ENCODE measurements at regions not wholly inside any gene's neighbourhood (a gene's known extent, or its start where the extent isn't known, plus 50 kb on each side); places are given as distances from the start of the nearest gene placed in this dataset.

DNA sequence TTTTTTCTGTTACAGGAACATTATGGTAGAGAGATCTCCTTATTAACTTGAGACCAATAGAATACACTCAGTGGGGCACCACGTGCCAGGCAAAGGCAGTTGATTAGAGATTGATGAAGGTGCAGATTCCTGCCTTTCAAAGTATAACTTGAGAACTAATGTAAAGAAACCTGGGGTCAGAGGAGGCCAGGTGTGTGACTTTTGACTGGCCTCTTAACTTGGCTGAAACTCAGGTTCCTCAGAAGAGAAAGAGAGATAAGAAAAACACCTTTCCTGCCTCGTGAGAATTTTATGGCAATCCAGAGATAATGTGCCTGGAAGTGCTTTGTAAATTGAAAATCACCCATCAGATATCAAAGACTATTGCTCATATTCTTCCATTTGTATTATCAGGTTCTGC is 110.7 kb upstream of the GZMB start:
- Mint-ChIP-seq H3K27me3 (peaks cover 41% of the 10 kb centered on the region), H3K4me3 (no peak overlapping the region), H3K4me1 (no peaks in the 10 kb centered on the region), H3K36me3 (ENCODE audit: insufficient read depth) (peaks cover 2% of the 10 kb centered on the region), H3K9me3 (peaks cover 6% of the 10 kb centered on the region), H3K27ac (ENCODE audit: low read depth) (no peak overlapping the region)
- DNase-seq (ENCODE audit: low spot score in 2 of 2) = no peak
- no peak for ATAC-seq (replicated peaks; ENCODE audit: extremely low read depth, poor library complexity, severe bottlenecking)

DNA sequence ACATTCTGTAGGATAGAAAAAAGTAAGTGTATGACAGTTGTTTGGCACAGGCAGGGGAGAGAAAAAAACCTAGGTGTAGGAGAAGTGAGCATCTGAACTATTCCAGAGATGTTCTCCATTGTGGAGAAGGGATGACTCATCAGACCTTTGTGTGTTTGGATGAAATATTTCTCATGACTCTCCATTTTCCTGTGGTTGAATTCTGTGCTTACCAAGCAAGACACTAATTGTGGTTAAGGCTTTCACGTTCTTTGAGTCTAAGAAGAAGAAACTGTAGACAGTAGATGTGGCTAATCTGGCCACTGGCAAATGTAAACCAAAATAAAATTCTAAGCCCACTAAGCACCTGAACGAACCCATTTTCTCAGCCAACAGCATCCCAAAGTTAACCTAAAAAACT is 107.9 kb upstream of the GZMB start:
- H3K4me1 Mint-ChIP-seq = no peaks in the 10 kb centered on the region
- H3K27ac Mint-ChIP-seq (ENCODE audit: low read depth) = no peak overlapping the region
- H3K9me3 Mint-ChIP-seq = no peaks in the 10 kb centered on the region
- H3K4me3 Mint-ChIP-seq = no peak overlapping the region
- H3K27me3 Mint-ChIP-seq = peaks cover 31% of the 10 kb centered on the region
- H3K36me3 Mint-ChIP-seq (ENCODE audit: insufficient read depth) = no peaks in the 10 kb centered on the region
- DNase-seq (ENCODE audit: low spot score in 2 of 2) (no peak), ATAC-seq (replicated peaks; ENCODE audit: extremely low read depth, poor library complexity, severe bottlenecking) (no peak)

DNA sequence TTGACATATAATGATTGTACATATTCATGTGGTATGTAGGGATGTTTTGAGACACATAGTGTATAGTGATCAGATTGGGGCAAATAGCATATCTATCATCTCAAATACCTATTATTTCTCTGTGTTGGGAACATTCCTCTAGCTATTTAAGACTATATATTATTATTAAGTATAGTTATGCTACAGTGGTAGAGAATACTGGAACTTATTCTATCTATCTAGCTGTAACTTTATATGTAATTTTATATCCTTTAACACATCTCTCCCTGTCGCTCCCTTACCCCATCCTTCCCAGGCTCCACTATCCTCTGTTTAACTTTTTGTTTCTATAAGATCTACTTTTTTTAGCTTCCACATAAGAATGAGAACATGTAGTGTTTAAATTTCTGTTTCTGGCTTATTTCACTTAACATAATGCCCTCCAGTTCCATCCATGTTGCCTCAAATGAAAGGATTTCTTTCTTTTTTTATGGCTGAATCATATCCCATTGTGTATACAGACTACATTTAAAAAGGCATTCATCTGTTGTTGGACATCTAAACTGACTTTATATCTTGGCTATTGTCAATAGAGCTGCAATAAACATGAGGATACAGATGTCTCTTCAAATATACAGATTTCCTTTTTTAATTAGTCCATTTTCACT is 102.1 kb upstream of the GZMB start:
- H3K4me3 Mint-ChIP-seq = no peak overlapping the region
- no peaks in the 10 kb centered on the region for H3K36me3 Mint-ChIP-seq (ENCODE audit: insufficient read depth)
- no peak overlapping the region for H3K27ac Mint-ChIP-seq (ENCODE audit: low read depth)
- H3K9me3 Mint-ChIP-seq = no peaks in the 10 kb centered on the region
- H3K27me3 Mint-ChIP-seq = peaks cover 11% of the 10 kb centered on the region
- ATAC-seq (replicated peaks; ENCODE audit: extremely low read depth, poor library complexity, severe bottlenecking) = no peak
- no peak for DNase-seq (ENCODE audit: low spot score in 2 of 2)
- H3K4me1 Mint-ChIP-seq = peaks cover 6% of the 10 kb centered on the region

DNA sequence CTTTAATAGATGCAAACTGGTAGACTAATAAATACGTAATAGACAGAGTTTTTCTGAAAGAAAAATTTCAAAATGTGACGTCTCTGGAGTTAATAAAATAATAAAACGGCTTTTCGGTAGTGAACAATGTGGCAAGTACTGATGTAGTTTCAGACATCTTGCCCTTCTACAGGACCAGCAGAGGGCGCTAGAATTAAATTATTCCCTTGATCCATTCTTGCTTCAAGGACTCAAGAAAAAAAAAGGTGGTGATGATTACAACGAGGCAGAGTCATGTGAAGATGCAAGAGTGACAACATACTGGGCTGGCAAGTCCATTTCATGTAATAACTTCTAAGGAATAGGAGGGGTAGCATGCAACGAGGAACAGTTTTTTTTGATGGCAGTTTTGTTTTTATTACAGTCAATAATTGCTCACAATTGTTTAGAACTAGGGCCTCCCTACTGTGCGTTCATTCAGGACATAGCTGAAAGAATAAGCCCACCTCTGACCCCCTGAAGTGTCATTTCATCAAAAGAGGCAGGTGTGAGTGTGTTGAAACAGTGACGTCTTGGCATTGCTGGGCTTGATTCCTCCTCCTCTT is 101.0 kb upstream of the GZMB start:
- peaks cover 11% of the 10 kb centered on the region for H3K27me3 Mint-ChIP-seq
- H3K36me3 Mint-ChIP-seq (ENCODE audit: insufficient read depth) = no peaks in the 10 kb centered on the region
- no peak overlapping the region for H3K27ac Mint-ChIP-seq (ENCODE audit: low read depth)
- no peaks in the 10 kb centered on the region for H3K9me3 Mint-ChIP-seq
- peaks cover 6% of the 10 kb centered on the region for H3K4me1 Mint-ChIP-seq
- ATAC-seq (replicated peaks; ENCODE audit: extremely low read depth, poor library complexity, severe bottlenecking) = no peak
- H3K4me3 Mint-ChIP-seq = no peak overlapping the region
- no peak for DNase-seq (ENCODE audit: low spot score in 2 of 2)

DNA sequence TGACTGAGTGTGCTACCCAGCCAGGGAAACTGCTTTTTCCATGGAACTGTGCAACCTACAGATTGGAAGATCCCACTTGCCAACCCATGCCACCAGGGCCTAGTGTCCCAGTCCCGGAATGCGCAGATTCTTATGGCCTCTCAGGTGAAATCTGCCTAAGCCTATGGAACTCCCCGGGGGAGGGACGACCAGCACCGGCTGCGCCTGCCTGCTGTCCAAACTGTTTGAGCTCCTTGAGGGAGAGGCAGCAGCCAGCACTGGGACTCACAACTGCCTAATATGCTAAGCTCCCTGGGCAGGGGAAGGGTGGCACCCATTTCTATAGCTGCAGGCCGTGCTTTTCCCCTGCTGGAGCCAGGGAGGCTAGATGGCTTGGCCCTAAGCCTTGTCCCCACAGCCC is 92.5 kb upstream of the GZMB start:
- H3K36me3 Mint-ChIP-seq (ENCODE audit: insufficient read depth) = no peaks in the 10 kb centered on the region
- ATAC-seq (replicated peaks; ENCODE audit: extremely low read depth, poor library complexity, severe bottlenecking) = no peak
- no peak overlapping the region for H3K27ac Mint-ChIP-seq (ENCODE audit: low read depth)
- H3K9me3 Mint-ChIP-seq = peaks cover 7% of the 10 kb centered on the region
- no peak overlapping the region for H3K4me3 Mint-ChIP-seq
- H3K4me1 Mint-ChIP-seq = no peaks in the 10 kb centered on the region
- peaks cover 34% of the 10 kb centered on the region for H3K27me3 Mint-ChIP-seq
- no peak for DNase-seq (ENCODE audit: low spot score in 2 of 2)

DNA sequence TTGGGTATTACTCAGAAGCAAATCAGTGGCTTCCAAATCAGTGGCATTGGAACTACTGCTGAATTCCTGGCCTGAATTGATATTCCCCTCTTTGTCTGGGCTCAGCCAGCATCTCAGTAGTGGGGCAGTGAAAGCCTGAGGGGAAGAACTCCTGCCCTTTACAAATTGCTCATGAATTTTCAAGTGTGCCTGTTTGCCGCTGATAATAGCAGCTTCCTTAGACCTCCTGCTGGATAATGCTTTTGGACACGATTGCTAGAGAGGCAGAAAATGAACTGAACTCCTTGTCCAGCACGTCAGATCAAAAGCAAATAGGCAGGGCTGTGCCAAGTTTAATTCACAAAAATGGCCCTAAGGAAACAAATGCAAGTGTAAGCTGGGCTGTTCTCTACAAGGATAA is 91.3 kb upstream of the GZMB start:
- peaks cover 34% of the 10 kb centered on the region for H3K27me3 Mint-ChIP-seq
- ATAC-seq (replicated peaks; ENCODE audit: extremely low read depth, poor library complexity, severe bottlenecking) = no peak
- H3K4me1 Mint-ChIP-seq = no peaks in the 10 kb centered on the region
- no peak overlapping the region for H3K27ac Mint-ChIP-seq (ENCODE audit: low read depth)
- H3K36me3 Mint-ChIP-seq (ENCODE audit: insufficient read depth) = no peaks in the 10 kb centered on the region
- no peak for DNase-seq (ENCODE audit: low spot score in 2 of 2)
- no peak overlapping the region for H3K4me3 Mint-ChIP-seq
- H3K9me3 Mint-ChIP-seq = peaks cover 7% of the 10 kb centered on the region

DNA sequence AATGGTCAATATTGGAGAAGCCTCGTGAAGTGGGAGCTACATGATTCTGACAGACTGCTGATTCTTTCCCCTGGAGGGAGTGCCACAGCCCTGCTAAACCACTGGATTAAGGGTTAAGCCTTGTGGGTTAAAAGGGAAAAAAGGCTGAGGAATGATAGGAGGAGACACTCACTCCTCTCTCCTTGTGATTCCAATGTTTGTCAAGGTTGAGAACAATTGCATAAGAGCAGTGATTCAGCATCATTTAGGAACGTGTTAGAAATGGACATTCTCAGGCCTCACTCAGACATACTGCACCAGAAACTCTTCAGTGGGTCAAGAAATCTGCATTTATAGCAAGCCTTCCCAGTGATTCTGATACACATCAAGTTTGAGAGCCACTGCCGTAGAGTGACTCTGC is 87.8 kb upstream of the GZMB start:
- ATAC-seq (replicated peaks; ENCODE audit: extremely low read depth, poor library complexity, severe bottlenecking) = no peak
- no peak overlapping the region for H3K27ac Mint-ChIP-seq (ENCODE audit: low read depth)
- H3K9me3 Mint-ChIP-seq = no peaks in the 10 kb centered on the region
- no peak for DNase-seq (ENCODE audit: low spot score in 2 of 2)
- peaks cover 22% of the 10 kb centered on the region for H3K27me3 Mint-ChIP-seq
- H3K36me3 Mint-ChIP-seq (ENCODE audit: insufficient read depth) = no peaks in the 10 kb centered on the region
- no peaks in the 10 kb centered on the region for H3K4me1 Mint-ChIP-seq
- no peak overlapping the region for H3K4me3 Mint-ChIP-seq

DNA sequence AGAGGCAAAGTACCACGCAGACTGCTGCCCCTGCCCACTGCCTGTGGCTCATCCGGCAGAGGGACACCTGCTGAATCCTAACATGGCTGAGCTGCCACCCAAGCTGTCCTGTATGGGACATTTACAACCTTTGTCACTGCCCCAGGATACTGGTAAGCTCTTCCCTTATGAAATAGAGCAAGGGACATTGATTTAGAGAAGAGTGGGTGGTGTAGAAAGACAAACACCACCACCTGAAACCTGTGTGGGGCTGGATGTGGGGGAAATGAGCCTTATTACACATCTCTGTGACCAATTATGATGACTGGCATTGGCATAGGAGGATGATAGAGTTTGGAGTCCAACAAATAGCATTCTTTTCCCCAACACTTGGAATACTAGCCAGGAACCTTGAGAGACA is 81.2 kb upstream of the GZMB start:
- no peaks in the 10 kb centered on the region for H3K27me3 Mint-ChIP-seq
- no peaks in the 10 kb centered on the region for H3K9me3 Mint-ChIP-seq
- H3K36me3 Mint-ChIP-seq (ENCODE audit: insufficient read depth) = peaks cover 2% of the 10 kb centered on the region
- H3K4me3 Mint-ChIP-seq = no peak overlapping the region
- H3K27ac Mint-ChIP-seq (ENCODE audit: low read depth) = no peak overlapping the region
- no peaks in the 10 kb centered on the region for H3K4me1 Mint-ChIP-seq
- DNase-seq (ENCODE audit: low spot score in 2 of 2) = no peak
- ATAC-seq (replicated peaks; ENCODE audit: extremely low read depth, poor library complexity, severe bottlenecking) = no peak

DNA sequence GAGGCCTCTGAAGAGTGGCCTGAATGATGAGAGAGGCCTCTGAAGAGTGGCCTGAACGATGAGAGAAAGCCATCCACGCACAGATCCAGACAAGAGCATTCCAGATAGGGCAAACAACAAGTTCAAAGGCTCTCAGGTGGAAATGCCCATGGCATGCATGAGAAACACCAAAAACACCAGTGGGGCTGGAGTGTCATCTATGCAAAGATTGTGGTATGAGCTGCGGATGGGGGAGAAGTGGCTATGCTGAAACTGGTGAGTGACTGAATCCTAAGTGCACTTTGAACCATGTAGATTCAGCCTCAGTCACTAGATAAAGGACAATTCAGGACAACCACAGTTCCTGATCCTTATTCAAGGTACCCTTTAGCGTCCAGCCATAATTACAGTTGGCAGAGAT is 79.4 kb upstream of the GZMB start:
- no peak overlapping the region for H3K27ac Mint-ChIP-seq (ENCODE audit: low read depth)

DNA sequence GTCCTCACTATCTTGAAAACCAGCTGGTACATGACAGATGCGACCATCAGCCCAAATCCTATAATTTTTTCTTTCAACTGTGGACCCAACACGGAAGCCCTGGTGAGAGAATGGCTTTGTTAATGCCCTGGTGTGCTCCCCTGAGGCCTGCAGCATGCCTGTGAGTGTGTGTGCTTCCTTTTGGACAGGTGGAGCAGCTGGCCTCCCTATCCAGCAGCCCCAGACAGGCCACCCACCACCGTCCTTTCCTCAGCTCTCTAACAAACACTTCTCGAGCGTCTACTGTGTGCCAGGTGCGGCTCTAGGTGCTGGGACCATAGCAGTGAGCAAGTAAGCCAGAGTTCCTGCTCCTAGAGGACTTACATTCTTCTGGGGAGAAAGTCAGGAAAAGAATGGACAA is 78.9 kb upstream of the GZMB start:
- Mint-ChIP-seq H3K27me3 (no peaks in the 10 kb centered on the region), H3K4me3 (no peak overlapping the region), H3K36me3 (ENCODE audit: insufficient read depth) (peaks cover 2% of the 10 kb centered on the region), H3K27ac (ENCODE audit: low read depth) (no peak overlapping the region), H3K9me3 (no peaks in the 10 kb centered on the region), H3K4me1 (no peaks in the 10 kb centered on the region)
- no peak for DNase-seq (ENCODE audit: low spot score in 2 of 2)
- ATAC-seq (replicated peaks; ENCODE audit: extremely low read depth, poor library complexity, severe bottlenecking) = no peak

More for the DNA sequence above, 79.4 kb upstream of the GZMB start:
- no peak for DNase-seq (ENCODE audit: low spot score in 2 of 2)
- Mint-ChIP-seq H3K9me3 (no peaks in the 10 kb centered on the region), H3K36me3 (ENCODE audit: insufficient read depth) (peaks cover 2% of the 10 kb centered on the region), H3K4me1 (no peaks in the 10 kb centered on the region), H3K4me3 (no peak overlapping the region), H3K27me3 (no peaks in the 10 kb centered on the region)
- no peak for ATAC-seq (replicated peaks; ENCODE audit: extremely low read depth, poor library complexity, severe bottlenecking)

DNA sequence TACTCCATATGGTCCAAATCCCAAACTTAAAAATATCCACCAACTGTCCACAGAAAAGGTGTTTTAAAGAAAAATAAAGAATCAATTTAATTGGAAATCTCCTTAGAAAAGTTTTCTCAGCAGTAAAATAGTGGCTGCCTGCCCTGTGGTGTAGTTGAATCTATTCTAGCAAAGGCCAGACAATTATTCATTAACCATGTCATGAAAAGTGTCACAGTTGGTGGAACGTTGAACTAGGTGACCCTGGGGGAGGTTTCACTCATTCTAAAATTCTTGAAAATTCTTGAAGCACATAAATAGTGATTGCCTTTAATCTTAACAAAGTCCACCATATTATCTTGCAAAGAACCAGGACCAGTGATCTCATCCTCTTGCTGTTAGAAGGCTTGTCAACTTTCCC is 78.4 kb upstream of the GZMB start:
- Mint-ChIP-seq H3K9me3 (no peaks in the 10 kb centered on the region), H3K27ac (ENCODE audit: low read depth) (no peak overlapping the region), H3K36me3 (ENCODE audit: insufficient read depth) (peaks cover 2% of the 10 kb centered on the region), H3K27me3 (no peaks in the 10 kb centered on the region), H3K4me3 (no peak overlapping the region), H3K4me1 (no peaks in the 10 kb centered on the region)
- ATAC-seq (replicated peaks; ENCODE audit: extremely low read depth, poor library complexity, severe bottlenecking) (no peak), DNase-seq (ENCODE audit: low spot score in 2 of 2) (no peak)

DNA sequence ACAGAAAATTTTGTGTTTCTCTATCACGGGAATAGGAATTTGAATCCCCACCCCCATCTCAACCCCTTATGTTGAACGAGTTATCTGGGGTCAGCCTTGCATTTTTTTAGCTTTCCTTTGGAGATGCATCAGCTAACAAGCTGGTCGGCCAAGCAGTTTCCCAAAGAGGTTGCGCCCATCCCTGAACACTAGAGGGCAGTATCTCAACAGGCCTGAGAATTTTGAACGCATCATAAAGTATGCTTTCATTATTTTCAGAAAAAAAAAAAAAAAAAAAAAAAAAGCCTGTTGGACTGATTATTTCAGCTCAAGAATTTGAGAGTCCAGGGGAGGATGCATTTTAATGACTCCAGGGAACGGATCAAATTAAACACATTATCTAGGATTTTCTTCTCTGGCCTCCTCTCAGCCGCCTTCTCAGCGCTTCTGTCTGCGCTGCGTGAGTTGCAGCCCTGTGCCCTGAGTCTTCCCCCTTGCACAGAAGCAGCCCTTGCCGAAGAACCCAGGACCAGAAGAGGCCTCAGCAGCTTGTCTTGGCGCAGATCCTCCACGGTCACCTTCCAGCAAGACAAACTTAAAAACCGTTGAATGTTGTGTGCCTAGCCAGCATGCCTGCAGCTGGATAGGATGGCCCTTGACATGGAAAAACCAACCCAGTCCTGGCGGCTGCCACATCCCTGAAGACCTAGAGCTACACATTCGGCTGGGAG is 76.6 kb upstream of the GZMB start:
- ATAC-seq (replicated peaks; ENCODE audit: extremely low read depth, poor library complexity, severe bottlenecking) (no peak), DNase-seq (ENCODE audit: low spot score in 2 of 2) (peak; percentile 35 to 46)
- Mint-ChIP-seq H3K36me3 (ENCODE audit: insufficient read depth) (peaks cover 2% of the 10 kb centered on the region), H3K4me3 (no peak overlapping the region), H3K4me1 (no peaks in the 10 kb centered on the region), H3K27ac (ENCODE audit: low read depth) (no peak overlapping the region), H3K9me3 (no peaks in the 10 kb centered on the region), H3K27me3 (no peaks in the 10 kb centered on the region)

DNA sequence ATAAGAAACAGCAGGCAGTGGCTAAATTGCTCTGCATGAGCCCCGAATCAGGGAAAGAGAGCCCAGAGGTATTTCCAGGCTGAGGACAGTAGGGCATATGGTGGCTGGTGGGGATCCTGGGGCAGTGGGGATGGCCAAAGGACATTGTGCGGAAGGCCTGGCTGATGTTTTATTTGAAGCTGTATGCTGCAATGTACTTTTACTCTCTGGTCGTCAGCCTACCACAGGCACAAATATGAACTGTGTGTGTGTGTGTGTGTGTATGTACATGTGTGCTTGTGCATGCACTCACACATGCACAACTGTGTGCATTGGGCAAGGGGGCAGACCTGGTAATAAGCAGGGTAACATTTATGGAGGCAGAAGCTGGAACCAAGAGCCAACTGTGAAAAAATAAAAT is 74.7 kb upstream of the GZMB start:
- no peak overlapping the region for H3K4me3 Mint-ChIP-seq
- H3K27me3 Mint-ChIP-seq = no peaks in the 10 kb centered on the region
- peaks cover 2% of the 10 kb centered on the region for H3K36me3 Mint-ChIP-seq (ENCODE audit: insufficient read depth)
- no peaks in the 10 kb centered on the region for H3K9me3 Mint-ChIP-seq
- ATAC-seq (replicated peaks; ENCODE audit: extremely low read depth, poor library complexity, severe bottlenecking) (no peak), DNase-seq (ENCODE audit: low spot score in 2 of 2) (no peak)
- no peak overlapping the region for H3K27ac Mint-ChIP-seq (ENCODE audit: low read depth)
- peaks cover 10% of the 10 kb centered on the region for H3K4me1 Mint-ChIP-seq
